Activated CD4-positive, alpha-beta T cell treated with anti-CD3 and anti-CD28 coated beads, Interleukin-2, amount 10 ng/mL, durations not matched to agents 7 days and 5 days (primary cell): ENCODE measurements at regions not wholly inside any gene's neighbourhood (a gene's known extent, or its start where the extent isn't known, plus 50 kb on each side); places are given as distances from the start of the nearest gene placed in this dataset.
"Not testable (repeated sequence)": the region's sequence is repeated elsewhere in the genome, so short reads cannot be mapped to it uniquely, and the experiment has no call there.

Experiments used
- CTCF ChIA-PET: fragments of 350-600 bp; sonication (Branson Sonifier 250); formaldehyde crosslinking; loops from one replicate; lab custom pipeline; 2021; ENCODE audit warnings: antibody characterized with exemption; lab: Charles Lee
- POLR2A ChIA-PET: fragments of 350-600 bp; sonication (Branson Sonifier 250); formaldehyde crosslinking; loops from one replicate; lab custom pipeline; 2021; ENCODE audit warnings: antibody characterized with exemption; lab: Charles Lee
- DNase-seq: peaks from one replicate; pipeline ENCODE4 v3.0.0-alpha.2; 2020
- H3K27ac Mint-ChIP-seq: one replicate; pipeline ENCODE4 v1.8.0; 2021; ENCODE audit warnings: mild to moderate bottlenecking, moderate library complexity, mixed read lengths
- H3K27me3 Mint-ChIP-seq: one replicate; pipeline ENCODE4 v1.8.0; 2021; ENCODE audit warnings: mixed read lengths
- H3K36me3 Mint-ChIP-seq: one replicate; pipeline ENCODE4 v1.8.0; 2021; ENCODE audit warnings: low read depth, mixed read lengths
- H3K4me1 Mint-ChIP-seq: one replicate; pipeline ENCODE4 v1.8.0; 2021; ENCODE audit warnings: mixed read lengths
- H3K4me3 Mint-ChIP-seq: one replicate; pipeline ENCODE4 v1.8.0; 2021; ENCODE audit warnings: mild to moderate bottlenecking, moderate library complexity, mixed read lengths
- H3K9me3 Mint-ChIP-seq: one replicate; pipeline ENCODE4 v1.8.0; 2021; ENCODE audit warnings: mixed read lengths

GRCh38 chr11:105349867-105350266, 210.3 kb upstream of the CARD18 start:
- H3K4me1 Mint-ChIP-seq, H3K27ac Mint-ChIP-seq, H3K9me3 Mint-ChIP-seq, H3K27me3 Mint-ChIP-seq, H3K4me3 Mint-ChIP-seq, POLR2A ChIA-PET, DNase-seq, CTCF ChIA-PET, H3K36me3 Mint-ChIP-seq: not testable (repeated sequence)

- POLR2A ChIA-PET = no interaction called here
- CTCF ChIA-PET = no interaction called here
- H3K27me3 Mint-ChIP-seq = no peaks in the 10 kb centered on the region
- H3K4me3 Mint-ChIP-seq = no peak overlapping the region
- H3K9me3 Mint-ChIP-seq = no peaks in the 10 kb centered on the region
- H3K27ac Mint-ChIP-seq = no peak overlapping the region
- no peak for DNase-seq
- no peaks in the 10 kb centered on the region for H3K36me3 Mint-ChIP-seq
- no peaks in the 10 kb centered on the region for H3K4me1 Mint-ChIP-seq
Observed at GRCh38 chr11:105344938-105345337, 205.4 kb upstream of the CARD18 start.

GRCh38 chr11:105334025-105334714, 194.6 kb upstream of the CARD18 start:
- ChIA-PET POLR2A (no interaction called here), CTCF (no interaction called here)
- peaks cover 2% of the 10 kb centered on the region for H3K9me3 Mint-ChIP-seq
- H3K36me3 Mint-ChIP-seq = no peaks in the 10 kb centered on the region
- H3K4me3 Mint-ChIP-seq = no peak overlapping the region
- no peaks in the 10 kb centered on the region for H3K27me3 Mint-ChIP-seq
- no peak for DNase-seq
- no peak overlapping the region for H3K27ac Mint-ChIP-seq
- H3K4me1 Mint-ChIP-seq = no peaks in the 10 kb centered on the region

- POLR2A ChIA-PET = no interaction called here
- peaks cover 2% of the 10 kb centered on the region for H3K9me3 Mint-ChIP-seq
Observed at GRCh38 chr11:105333153-105333552, 193.6 kb upstream of the CARD18 start.

GRCh38 chr11:105332171-105332570, 192.6 kb upstream of the CARD18 start:
- H3K27ac Mint-ChIP-seq = no peak overlapping the region
- CTCF ChIA-PET = no interaction called here
- H3K4me1 Mint-ChIP-seq = no peaks in the 10 kb centered on the region
- H3K36me3 Mint-ChIP-seq = no peaks in the 10 kb centered on the region
- POLR2A ChIA-PET = no interaction called here
- H3K27me3 Mint-ChIP-seq = no peaks in the 10 kb centered on the region
- H3K9me3 Mint-ChIP-seq = peaks cover 2% of the 10 kb centered on the region
- H3K4me3 Mint-ChIP-seq = no peak overlapping the region
- no peak for DNase-seq

More at GRCh38 chr11:105333153-105333552, 193.6 kb upstream of the CARD18 start:
- H3K36me3 Mint-ChIP-seq = no peaks in the 10 kb centered on the region
- DNase-seq = no peak
- CTCF ChIA-PET = no interaction called here
- H3K4me3 Mint-ChIP-seq = no peak overlapping the region
- H3K27me3 Mint-ChIP-seq = no peaks in the 10 kb centered on the region
- no peaks in the 10 kb centered on the region for H3K4me1 Mint-ChIP-seq
- H3K27ac Mint-ChIP-seq = no peak overlapping the region

GRCh38 chr11:105328061-105328460, 188.5 kb upstream of the CARD18 start:
- no peak overlapping the region for H3K27ac Mint-ChIP-seq
- no peak for DNase-seq
- no peaks in the 10 kb centered on the region for H3K9me3 Mint-ChIP-seq
- H3K4me3 Mint-ChIP-seq = no peak overlapping the region
- H3K36me3 Mint-ChIP-seq = no peaks in the 10 kb centered on the region
- H3K27me3 Mint-ChIP-seq = no peaks in the 10 kb centered on the region
- ChIA-PET POLR2A (no interaction called here), CTCF (interaction anchor here (1.3 kb wide), 1 partner anchor 13 kb away, joined by 3 read pairs; no protein-coding TSS in a partner anchor)
- H3K4me1 Mint-ChIP-seq = no peaks in the 10 kb centered on the region

GRCh38 chr11:105324156-105324555, 184.6 kb upstream of the CARD18 start:
- Mint-ChIP-seq H3K4me3 (no peak overlapping the region), H3K9me3 (no peaks in the 10 kb centered on the region), H3K27ac (no peak overlapping the region), H3K27me3 (no peaks in the 10 kb centered on the region), H3K4me1 (no peaks in the 10 kb centered on the region), H3K36me3 (no peaks in the 10 kb centered on the region)
- ChIA-PET CTCF (no interaction called here), POLR2A (no interaction called here)
- no peak for DNase-seq

- DNase-seq = no peak
- no peaks in the 10 kb centered on the region for H3K27me3 Mint-ChIP-seq
- H3K36me3 Mint-ChIP-seq = no peaks in the 10 kb centered on the region
- POLR2A ChIA-PET = no interaction called here
- no peak overlapping the region for H3K27ac Mint-ChIP-seq
- CTCF ChIA-PET = no interaction called here
- H3K4me1 Mint-ChIP-seq = no peaks in the 10 kb centered on the region
- H3K4me3 Mint-ChIP-seq = no peak overlapping the region
- H3K9me3 Mint-ChIP-seq = no peaks in the 10 kb centered on the region
Observed at GRCh38 chr11:105321696-105322095, 182.1 kb upstream of the CARD18 start.

GRCh38 chr11:105315287-105315686, 175.7 kb upstream of the CARD18 start:
- Mint-ChIP-seq H3K27me3 (no peaks in the 10 kb centered on the region), H3K4me1 (no peaks in the 10 kb centered on the region), H3K27ac (no peak overlapping the region), H3K36me3 (no peaks in the 10 kb centered on the region), H3K4me3 (no peak overlapping the region), H3K9me3 (no peaks in the 10 kb centered on the region)
- ChIA-PET CTCF (interaction anchor here (1.0 kb wide), 1 partner anchor 13 kb away, joined by 3 read pairs; no protein-coding TSS in a partner anchor), POLR2A (no interaction called here)
- DNase-seq = no peak

- Mint-ChIP-seq H3K27ac (no peak overlapping the region), H3K9me3 (no peaks in the 10 kb centered on the region), H3K27me3 (no peaks in the 10 kb centered on the region), H3K4me1 (no peaks in the 10 kb centered on the region), H3K36me3 (no peaks in the 10 kb centered on the region), H3K4me3 (no peak overlapping the region)
- POLR2A ChIA-PET = no interaction called here
- no peak for DNase-seq
- CTCF ChIA-PET = interaction anchor here (1.3 kb wide), 1 partner anchor 10 kb away, joined by 3 read pairs; no protein-coding TSS in a partner anchor
Observed at GRCh38 chr11:105312266-105312665, 172.7 kb upstream of the CARD18 start.

- Mint-ChIP-seq H3K9me3 (no peaks in the 10 kb centered on the region), H3K27me3 (no peaks in the 10 kb centered on the region), H3K4me1 (no peaks in the 10 kb centered on the region), H3K27ac (no peak overlapping the region), H3K36me3 (no peaks in the 10 kb centered on the region), H3K4me3 (no peak overlapping the region)
- DNase-seq = no peak
- ChIA-PET CTCF (no interaction called here), POLR2A (no interaction called here)
Observed at GRCh38 chr11:105298630-105299029, 159.1 kb upstream of the CARD18 start.

GRCh38 chr11:105298174-105298573, 158.6 kb upstream of the CARD18 start:
- Mint-ChIP-seq H3K36me3 (no peaks in the 10 kb centered on the region), H3K9me3 (no peaks in the 10 kb centered on the region), H3K27ac (no peak overlapping the region), H3K4me3 (no peak overlapping the region), H3K4me1 (no peaks in the 10 kb centered on the region), H3K27me3 (no peaks in the 10 kb centered on the region)
- CTCF ChIA-PET = no interaction called here
- no peak for DNase-seq
- POLR2A ChIA-PET = no interaction called here

GRCh38 chr11:105297463-105297862, 157.9 kb upstream of the CARD18 start:
- Mint-ChIP-seq H3K36me3 (no peaks in the 10 kb centered on the region), H3K4me3 (no peak overlapping the region), H3K4me1 (no peaks in the 10 kb centered on the region), H3K27me3 (peaks cover 2% of the 10 kb centered on the region), H3K27ac (no peak overlapping the region), H3K9me3 (no peaks in the 10 kb centered on the region)
- DNase-seq = no peak
- ChIA-PET CTCF (no interaction called here), POLR2A (no interaction called here)

GRCh38 chr11:105296806-105297205, 157.2 kb upstream of the CARD18 start:
- H3K27me3 Mint-ChIP-seq = peaks cover 2% of the 10 kb centered on the region
- H3K36me3 Mint-ChIP-seq = no peaks in the 10 kb centered on the region
- CTCF ChIA-PET = interaction anchor here (0.5 kb wide), 1 partner anchor 11 kb away, joined by 3 read pairs; no protein-coding TSS in a partner anchor
- no peak overlapping the region for H3K27ac Mint-ChIP-seq
- POLR2A ChIA-PET = no interaction called here
- no peak for DNase-seq
- no peaks in the 10 kb centered on the region for H3K4me1 Mint-ChIP-seq
- H3K4me3 Mint-ChIP-seq = no peak overlapping the region
- H3K9me3 Mint-ChIP-seq = no peaks in the 10 kb centered on the region
